NCI-H146 treated with DMSO at 0.1 percent for 48 hours (cell line): ENCODE measurements at regions not wholly inside any gene's neighbourhood (a gene's known extent, or its start where the extent isn't known, plus 50 kb on each side); places are given as distances from the start of the nearest gene placed in this dataset.

ENCODE experiments used
- DNase-seq: peaks from one replicate; lab custom pipeline; 2025; ENCODE audit not compliant: unreplicated experiment; lab: John Stamatoyannopoulos, UW

DNA sequence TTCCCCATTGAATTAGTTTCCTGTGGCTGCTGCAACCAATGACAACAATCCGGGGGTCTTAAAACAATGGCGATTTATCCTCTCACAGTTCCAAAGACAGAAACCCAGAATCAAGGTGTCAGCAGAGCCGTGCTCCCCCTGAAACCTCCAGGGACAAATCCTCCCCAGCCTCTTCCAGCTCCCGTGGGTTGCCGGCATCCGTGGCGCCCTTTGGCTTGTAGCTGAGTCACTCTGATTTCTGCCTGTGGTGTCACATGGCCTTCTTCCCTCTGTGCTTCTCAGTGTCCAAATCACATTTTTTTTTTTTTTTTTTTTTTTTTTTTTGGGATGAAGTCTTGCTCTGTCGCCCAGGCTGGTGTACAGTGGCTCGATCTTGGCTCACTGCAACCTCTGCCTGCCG is 64.5 kb upstream of the STX18 start:
- no peak for DNase-seq

DNA sequence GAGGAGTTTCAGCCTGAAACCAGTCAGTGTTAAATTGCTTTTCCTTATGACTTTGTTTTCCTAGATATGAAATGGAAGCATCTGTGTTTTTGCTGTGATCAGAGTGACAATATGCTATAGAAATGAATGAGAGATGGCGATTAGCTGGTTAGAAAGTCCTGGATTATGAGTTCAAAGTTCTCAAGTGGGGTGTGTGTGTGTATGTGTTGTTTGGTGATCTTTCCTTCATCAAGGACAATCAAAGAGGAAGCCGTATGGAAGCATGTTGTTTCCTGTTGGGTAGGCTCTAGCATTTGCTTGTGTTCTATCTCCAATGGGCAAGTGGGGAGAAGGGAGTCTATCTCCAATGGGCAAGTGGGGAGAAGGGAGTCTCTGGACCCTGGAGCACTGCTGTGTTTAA is 64.0 kb upstream of the STX18 start:
- no peak for DNase-seq

DNA sequence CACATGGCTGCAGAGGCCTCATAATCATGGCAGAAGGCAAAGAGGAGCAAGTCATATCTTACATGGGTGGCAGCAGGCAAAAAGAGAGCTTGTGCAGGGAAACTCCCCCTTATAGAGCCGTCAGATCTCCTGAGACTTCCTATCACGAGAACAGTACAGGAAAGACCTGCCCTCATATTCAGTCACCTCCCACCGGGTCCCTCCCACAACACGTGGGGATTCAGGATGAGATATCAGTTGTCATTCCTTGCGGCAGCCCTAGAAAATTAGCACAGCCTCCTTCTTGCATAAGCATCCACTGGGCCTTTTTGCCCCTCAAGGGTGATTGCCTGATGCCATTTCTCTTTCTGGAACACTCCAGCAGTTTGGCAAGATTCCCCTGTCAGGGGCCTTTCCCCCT is 61.7 kb upstream of the STX18 start:
- no peak for DNase-seq

DNA sequence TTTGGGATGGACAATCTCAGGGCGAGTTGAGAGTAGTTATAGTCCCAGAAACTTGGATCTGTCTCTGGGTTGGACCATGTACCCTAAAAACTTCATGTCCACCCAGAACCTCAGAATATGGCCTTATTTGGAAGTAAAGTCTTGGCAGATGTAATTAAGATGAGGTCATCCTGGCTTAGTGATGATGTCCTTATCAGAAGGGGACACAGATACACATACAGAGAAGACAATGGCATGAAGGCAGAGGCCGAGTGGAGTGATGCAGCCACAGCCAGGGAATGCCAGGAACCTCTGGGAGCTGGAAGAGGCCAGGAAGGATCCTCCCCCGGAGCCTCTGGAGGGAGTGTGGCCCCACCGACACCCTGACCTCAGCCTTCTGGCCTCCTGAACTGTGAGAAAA is 61.2 kb upstream of the STX18 start:
- no peak for DNase-seq

DNA sequence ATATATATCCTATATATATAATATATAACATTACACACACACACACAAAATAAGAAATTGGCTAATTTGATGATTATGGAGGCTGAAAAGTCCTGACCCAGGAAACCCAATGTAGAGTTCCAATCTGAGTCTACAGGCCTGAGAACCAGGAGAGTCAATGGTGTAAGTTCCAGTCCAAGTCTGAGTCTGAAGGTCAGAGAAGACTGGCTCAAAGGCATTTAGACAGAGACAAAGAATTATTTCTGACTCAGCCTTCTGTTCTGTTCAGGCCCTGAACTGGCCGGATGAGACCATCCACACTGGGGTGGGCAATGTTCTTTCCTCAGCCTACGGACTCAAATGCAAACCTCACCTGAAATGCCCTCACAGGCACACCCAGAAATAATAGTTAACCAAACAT is 60.6 kb upstream of the STX18 start:
- no peak for DNase-seq

DNA sequence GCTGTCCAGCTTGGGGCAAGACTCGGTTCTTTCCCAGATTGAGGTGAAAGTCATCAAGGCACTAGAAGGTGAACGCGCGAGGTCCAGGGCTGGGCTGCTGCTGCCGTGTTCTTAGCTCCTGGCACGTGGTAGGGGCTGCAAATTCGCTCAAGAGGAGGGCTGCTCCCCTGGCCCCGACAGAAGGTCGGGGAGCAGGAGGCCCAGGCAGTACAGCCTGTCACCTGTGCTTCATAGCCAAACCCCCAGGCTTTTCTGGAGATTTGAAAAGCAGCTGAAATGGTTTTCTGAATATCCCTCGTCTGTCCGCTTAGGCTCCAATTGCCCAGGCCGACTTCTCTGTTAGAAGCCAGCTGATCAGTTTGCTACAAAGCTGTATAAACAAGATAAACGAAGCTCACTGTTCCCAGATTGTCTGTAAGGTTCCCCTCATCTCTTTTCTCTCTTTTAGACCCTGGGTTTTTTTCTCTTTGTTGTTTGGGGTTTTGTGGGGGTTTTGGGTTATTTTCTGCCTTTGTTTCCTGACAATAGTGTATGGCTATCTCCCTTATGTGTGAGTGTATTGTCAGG is 60.0 kb upstream of the STX18 start:
- DNase-seq, result no peak

DNA sequence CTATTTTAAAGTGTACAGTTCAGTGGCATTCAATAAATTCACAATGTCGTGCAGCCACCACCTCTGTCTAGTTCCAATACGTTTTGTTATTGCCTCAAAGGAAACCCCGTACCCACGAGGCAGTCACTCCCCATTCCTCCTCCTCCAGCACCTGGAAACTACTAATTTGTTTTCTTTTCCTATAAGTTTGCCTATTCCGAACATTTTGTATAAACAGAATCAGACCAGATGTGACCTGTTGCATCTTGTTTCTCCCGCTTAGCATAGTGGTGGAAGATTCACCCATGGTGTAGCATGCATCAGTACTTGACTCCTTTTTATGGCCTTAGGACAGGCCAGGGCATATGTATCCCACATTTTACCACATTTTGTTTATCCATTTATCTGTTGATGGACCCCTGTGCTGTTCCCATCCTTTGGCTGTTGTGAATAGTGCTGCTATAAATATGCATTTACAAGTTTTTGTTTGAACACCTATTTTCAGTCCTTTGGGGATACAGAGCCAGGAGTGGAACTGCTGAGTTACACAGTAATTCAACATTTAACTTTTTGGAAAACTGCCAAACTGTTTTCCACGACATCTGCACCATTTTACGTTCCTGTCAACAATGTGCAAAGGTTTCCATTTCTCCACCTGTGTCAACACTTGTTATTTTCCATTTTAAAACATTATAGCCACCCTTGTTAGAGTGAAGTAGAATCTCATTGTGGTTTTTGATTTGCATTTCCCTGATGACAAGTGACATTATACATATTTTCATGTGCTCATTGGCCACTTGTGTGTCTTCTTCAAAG is 57.8 kb upstream of the STX18 start:
- DNase-seq, result peak; percentile 5

DNA sequence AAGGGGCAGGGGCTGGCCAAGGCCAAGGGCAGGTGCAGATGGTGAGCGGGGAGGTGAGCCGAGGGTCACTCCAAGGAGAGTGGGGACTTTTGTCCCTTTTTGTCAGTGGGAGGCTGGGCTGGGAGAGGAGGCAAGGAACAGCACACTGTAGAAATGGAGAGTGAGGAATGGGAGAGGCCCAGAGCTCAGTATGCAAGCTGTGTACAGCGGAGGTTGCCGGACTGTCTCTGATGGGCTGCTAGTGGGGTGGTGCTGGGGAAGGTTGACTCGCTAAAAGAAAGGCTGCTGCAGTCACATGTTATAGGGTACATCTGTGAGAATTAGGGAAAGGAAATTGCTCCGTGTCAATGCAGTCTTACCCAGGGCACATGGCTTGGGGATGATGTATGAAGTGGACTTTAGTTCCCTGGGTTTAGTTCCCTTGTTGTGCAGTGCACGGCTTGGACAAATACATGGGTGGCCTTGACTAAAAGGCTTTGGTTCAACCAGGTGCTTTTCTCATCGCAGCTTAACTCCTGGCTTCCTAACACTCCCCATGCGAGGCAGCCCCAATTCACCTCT is 57.1 kb upstream of the STX18 start:
- no peak for DNase-seq

DNA sequence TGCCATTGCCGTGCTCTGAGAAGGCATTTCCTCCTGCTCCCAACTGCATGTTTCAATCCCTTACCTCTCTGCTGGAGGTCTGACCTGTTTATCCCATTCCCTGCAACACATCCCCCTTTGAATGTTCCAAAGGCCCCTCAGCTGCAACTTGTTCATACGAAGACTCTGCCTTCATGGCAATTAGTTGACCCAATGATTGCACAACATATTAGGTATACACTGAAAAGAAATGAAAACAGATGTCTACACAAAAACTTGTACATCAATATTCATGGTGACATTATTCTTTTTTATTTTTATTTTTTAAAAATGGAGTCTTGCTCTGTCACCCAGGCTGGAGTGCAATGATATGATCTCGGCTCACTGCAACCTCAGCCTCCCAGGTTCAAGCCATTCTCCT is 54.9 kb upstream of the STX18 start:
- no peak for DNase-seq

DNA sequence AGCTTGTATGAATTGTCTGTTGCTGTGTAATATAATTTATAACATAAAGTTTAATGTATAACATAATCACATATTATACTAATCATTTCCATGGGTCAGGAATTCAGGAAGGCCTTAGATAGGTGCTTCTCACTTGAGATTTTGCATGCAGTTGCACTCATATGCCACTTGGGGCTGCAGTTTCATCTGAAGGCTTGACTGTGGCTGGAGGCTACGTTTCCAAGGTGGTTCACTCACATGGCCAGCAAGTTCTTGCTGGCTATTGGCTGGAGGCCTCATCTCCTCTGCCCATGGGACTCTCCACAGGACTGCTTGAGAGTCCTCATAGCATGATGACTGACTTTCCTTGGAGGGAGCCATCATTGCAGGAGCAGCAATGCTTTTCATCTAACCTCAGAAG is 53.4 kb upstream of the STX18 start:
- no peak for DNase-seq

DNA sequence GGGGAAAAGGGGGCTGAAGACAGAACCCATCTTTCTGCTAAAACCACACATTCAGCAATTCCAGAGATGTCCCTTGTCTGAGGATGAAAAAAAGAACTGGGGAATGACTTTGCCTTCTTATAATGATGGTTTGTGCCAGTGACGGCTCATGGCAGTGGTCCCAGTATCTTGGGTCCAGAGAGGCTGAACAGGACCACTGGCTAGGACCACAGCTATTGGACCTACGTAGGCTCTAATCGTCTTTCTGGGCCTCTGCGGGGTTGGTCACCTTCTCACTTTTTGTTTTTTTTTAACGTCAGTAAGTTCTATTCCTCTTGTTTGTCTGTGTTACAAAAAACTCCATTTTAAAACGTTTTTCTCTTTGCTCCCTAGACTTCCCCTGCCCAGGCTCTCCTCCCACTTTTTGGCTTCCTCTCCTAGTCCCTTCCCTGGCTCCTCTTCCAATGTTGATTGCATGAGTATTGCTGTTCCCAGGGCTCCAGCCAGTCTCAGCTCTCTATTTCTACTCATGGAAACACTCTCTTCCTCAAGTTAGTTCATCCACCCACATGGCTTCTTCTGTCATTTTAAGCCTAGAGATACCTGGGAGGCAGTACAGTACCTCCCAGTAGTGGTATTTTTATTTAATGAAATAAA is 52.6 kb upstream of the STX18 start:
- DNase-seq, result no peak

DNA sequence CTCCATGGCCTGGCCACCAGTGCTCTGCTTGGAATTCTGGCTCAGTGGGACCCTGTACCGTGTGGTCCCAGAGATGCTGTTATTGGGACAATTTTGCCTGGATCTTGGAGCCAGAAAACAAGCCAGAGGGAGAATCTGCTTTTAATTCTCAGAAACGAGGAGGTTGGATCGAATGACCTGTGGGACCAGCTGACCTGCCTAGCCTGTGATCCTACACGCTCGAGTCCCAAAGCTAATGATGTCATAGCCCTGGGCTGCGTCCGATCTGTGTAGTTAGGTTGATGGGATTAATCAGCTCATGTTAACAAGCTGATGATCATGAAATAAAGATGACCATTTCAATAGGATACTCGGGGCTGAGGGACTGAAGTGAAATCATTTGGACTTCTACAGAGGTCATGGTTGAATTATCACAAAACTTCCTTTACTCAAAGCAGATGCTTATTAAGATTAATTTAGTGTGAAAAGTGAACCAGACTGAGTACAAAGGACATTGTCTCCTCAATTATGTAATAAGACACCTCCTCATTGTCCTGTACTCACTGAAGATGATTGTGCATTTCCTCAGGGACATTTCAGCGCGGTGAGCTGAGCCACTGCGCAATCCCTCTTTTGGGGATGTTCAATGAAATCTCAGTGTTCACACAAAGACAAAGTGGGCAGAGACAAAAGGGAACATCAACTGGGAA is 51.9 kb upstream of the STX18 start:
- DNase-seq, result no peak

DNA sequence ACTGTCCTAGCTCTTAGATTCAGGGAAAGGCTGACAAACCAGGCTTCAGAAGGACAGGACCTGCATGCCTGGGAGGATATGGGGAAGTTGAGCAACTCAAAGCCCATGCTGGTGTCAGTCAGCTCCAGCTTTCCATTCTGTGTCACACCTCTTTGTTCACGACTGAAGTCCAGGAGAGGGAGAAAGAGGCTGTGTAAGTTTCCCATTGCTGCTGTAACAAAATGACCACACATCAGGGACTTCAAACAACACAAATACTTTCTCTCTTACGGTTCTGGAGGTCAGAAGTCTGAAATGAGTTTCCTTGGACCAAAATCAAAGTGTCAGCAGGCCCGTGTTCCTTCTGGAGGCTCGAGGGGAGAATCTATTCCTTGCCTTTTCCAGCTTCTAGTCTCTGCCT is 50.6 kb upstream of the STX18 start:
- DNase-seq, result no peak
